ENCODE measurements at regions not wholly inside any gene's neighbourhood (a gene's known extent, or its start where the extent isn't known, plus 50 kb on each side); places are given as distances from the start of the nearest gene placed in this dataset.
"Not testable (repeated sequence)": the region's sequence is repeated elsewhere in the genome, so short reads cannot be mapped to it uniquely, and the experiment has no call there.

GRCh38 chr18:38771620-38772019 is 1206.0 kb upstream of the CELF4 start:
- not testable (repeated sequence) for TF ChIP-seq POLR2A (IDR thresholded peaks at IDR 0.05; ENCODE audit: control extremely low read depth in 1 of 2, low read depth in 2 of 2, low read length in 2 of 2); POLR2AphosphoS5 (IDR thresholded peaks at IDR 0.05; ENCODE audit: low read depth, low read length); KDM1A (IDR thresholded peaks at IDR 0.05; ENCODE audit: borderline replicate concordance, low read length); JUN (IDR thresholded peaks at IDR 0.05; ENCODE audit: low read depth, low read length); TEAD4 (IDR thresholded peaks at IDR 0.05; ENCODE audit: low read depth, low read length); TAF1 (IDR thresholded peaks at IDR 0.05; ENCODE audit: low read depth, low read length); EP300 (IDR thresholded peaks at IDR 0.05; ENCODE audit: borderline replicate concordance in 1 of 2, low read depth in 2 of 2, low read length in 2 of 2); SP1 (IDR thresholded peaks at IDR 0.05; ENCODE audit: low read depth, low read length)
- TF ChIP-seq, protein P1, sequence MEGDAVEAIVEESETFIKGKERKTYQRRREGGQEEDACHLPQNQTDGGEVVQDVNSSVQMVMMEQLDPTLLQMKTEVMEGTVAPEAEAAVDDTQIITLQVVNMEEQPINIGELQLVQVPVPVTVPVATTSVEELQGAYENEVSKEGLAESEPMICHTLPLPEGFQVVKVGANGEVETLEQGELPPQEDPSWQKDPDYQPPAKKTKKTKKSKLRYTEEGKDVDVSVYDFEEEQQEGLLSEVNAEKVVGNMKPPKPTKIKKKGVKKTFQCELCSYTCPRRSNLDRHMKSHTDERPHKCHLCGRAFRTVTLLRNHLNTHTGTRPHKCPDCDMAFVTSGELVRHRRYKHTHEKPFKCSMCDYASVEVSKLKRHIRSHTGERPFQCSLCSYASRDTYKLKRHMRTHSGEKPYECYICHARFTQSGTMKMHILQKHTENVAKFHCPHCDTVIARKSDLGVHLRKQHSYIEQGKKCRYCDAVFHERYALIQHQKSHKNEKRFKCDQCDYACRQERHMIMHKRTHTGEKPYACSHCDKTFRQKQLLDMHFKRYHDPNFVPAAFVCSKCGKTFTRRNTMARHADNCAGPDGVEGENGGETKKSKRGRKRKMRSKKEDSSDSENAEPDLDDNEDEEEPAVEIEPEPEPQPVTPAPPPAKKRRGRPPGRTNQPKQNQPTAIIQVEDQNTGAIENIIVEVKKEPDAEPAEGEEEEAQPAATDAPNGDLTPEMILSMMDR (IDR thresholded peaks at IDR 0.05; ENCODE audit: control extremely low read depth in 1 of 3, insufficient read depth in 1 of 3, low read depth in 1 of 3, low read length in 3 of 3), result not testable (repeated sequence)

Data from H1 (cell line).